Ecto neural progenitor cell (in vitro differentiated cells): ENCODE measurements at regions not wholly inside any gene's neighbourhood (a gene's known extent, or its start where the extent isn't known, plus 50 kb on each side); places are given as distances from the start of the nearest gene placed in this dataset.
"Not testable (repeated sequence)": the region's sequence is repeated elsewhere in the genome, so short reads cannot be mapped to it uniquely, and the experiment has no call there.

Experiments used
- DNase-seq: peaks from one replicate; pipeline ENCODE4 v3.0.0-alpha.2; 2018; ENCODE audit warnings: low spot score

GRCh38 chr7:12456506-12456905, 52.8 kb upstream of the VWDE start:
- DNase-seq: no peak

DNA sequence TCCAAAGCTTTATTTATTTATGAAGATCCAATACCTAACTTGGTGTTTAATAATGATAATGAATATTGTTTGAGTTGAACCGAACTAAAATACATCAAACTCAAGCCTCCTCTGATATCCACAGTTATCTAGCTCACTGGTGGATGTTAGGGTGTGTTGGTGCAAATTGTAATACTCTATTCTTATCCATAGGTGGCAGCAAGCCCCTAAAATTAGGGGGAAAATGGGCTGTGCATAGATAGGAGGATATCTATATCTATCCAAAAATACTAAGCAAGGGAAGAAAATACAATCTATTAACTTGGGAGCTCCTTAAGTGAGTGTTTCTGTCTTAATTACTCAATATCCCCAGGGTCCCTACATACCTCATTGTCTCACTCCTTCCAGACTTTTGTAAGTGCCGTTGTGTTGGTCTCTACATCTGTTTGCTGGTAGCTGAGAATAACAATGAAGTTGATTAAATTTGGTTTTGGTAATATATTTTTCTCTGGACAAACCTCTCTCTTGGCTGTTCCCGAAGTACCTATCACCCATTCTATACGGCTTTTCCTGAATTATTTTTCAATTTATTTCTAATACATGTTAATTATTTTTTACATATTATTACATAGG, 55.0 kb upstream of the VWDE start:
- DNase-seq: no peak

GRCh38 chr7:12467837-12468236, 64.2 kb upstream of the VWDE start:
- DNase-seq: no peak

GRCh38 chr7:12469568-12469967, 65.9 kb upstream of the VWDE start:
- DNase-seq: no peak

- DNase-seq: no peak
Observed at GRCh38 chr7:12470930-12471329, 67.3 kb upstream of the VWDE start.

DNA sequence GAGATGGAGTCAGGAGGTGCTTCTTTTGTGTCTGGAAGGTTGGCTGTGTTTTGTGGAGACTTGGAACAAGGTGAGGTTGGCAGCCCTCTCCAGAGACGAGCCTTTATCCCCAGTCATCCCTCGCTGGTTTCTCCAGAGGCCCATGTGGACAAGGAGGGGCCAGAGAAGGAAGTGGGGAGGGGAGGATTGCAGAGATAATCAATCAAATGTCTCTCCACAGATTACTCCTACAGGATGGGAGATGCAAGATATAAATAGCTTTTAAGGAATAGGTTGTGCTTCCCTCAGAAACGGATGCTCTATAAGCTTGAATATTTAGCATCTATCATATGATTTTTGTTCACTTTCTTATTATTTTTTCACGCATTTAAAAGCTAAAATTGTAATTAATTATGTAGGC, 70.4 kb upstream of the VWDE start:
- no peak for DNase-seq

GRCh38 chr7:12475362-12476063, 71.8 kb upstream of the VWDE start:
- no peak for DNase-seq

GRCh38 chr7:12477620-12478019, 74.0 kb upstream of the VWDE start:
- DNase-seq: no peak

GRCh38 chr7:12481722-12482121, 78.1 kb upstream of the VWDE start:
- DNase-seq: no peak

- no peak for DNase-seq
Observed at GRCh38 chr7:12485845-12486244, 82.2 kb upstream of the VWDE start.

DNA sequence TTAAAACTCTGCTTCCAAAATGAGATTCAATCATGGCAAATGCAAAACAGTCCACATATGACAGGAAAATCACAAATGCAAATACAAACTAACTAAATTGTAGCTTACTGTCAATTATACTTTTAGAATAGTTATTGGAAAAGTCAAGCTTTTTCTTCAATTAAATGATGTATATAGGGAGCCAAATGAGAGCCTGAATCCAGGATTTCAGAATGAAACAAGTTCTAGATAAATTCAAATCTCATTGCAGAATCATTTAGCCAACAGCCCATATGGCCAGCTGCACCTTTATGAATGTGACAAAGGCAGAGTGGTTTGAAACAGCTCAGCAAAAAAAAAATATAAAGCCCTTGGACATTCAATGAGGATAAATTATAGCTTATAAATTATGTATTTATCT, 82.2 kb upstream of the SCIN start:
- no peak for DNase-seq

DNA sequence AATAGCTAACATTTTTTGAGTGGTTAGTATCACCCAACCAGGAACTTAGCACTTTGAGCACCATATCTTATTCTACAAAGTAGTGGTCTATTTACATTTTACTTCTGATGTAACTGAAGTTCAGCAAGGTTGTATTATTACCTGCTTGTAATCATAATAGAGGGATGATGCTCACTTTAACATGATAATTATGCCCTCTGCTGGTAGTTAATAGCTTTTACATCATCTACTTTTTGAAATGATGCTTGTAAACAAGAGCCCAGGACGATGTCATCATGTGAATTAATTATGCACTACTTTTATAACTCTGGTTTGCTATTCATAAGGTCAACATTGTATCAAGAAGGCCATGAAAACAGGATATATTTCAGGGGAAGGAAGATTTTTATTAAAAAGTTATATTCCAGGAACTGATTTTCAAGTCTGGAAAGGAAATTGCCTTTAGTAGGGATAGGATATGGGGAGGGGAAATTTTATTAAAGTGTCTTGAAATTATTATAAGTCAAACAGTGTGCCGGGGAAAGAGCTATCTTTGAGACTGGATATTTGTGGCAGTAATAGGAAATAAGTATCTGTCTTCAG, 80.3 kb upstream of the SCIN start:
- DNase-seq: no peak

GRCh38 chr7:12490940-12491339, 79.6 kb upstream of the SCIN start:
- no peak for DNase-seq

GRCh38 chr7:12491526-12491925, 79.0 kb upstream of the SCIN start:
- DNase-seq: no peak

DNA sequence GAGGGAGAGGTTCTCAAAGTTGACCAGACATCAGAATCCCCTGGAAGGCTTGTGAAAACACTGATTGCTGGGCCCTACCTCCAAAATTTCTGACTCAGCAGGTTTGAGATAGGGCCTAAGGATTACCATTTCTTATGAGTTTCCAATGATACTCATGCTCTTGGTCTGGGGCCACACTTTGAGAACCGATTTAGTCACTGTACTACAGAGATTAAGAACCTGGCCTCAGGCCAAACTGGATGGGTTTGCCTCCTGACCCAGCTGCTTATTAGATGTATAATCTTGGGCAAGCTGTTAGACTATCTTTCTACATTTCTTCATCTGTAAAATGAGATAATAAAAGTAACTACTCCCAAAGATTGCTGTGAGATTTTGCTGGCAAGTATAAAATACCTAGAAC, 77.1 kb upstream of the SCIN start:
- DNase-seq: no peak

DNA sequence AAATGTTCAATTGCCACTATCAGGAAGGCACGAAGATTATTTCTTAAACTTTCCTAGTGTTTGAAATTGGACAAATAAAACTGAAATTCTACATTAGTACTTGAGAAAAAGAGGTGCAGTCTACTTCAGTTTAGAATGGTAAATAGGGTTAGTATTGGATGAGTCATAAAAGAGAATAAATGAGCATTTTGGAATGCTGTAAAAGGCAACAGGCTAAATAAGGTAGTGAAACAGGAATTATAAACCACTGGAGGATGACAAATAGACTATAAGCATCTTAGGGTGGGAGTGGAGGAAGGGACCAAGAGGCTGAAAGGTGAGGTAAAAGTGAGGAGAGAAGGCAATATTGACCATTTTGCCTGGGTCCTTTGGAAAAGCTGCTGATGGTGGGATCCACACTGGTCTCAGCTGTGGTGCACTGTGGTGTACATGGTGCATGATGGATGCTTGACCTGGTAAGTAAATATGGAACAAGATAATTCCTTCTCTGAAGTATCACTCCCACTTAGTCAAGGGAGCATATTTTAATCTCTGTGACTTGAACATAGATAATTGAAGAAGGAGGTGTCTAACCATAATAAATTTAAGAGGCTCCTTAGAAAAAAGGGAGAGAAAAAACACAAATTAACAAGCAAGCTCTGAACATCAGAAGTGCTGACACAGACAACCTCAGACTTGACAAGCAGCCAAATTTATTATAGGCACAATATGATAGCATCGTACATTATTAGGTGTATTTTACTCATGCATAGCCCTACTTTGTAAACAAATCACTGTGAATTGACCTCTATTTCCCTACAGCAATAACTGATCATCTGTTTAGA, 76.4 kb upstream of the SCIN start:
- no peak for DNase-seq

DNA sequence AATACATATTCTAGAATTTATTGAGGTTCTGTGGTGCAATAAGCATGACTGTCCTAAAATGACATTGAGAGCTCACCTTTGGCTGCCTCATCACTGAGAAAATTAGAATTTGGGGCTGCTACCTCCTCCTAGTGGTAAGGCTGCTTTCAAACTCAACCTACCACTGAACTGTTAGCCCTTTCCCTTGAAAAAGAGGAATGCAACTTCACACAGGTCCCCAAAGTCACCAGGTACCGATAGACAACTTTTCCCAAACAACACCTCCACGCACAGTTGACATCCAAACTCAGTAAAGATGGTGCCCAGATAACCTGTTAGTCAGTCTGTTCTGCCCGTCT, 75.9 kb upstream of the SCIN start:
- no peak for DNase-seq

DNA sequence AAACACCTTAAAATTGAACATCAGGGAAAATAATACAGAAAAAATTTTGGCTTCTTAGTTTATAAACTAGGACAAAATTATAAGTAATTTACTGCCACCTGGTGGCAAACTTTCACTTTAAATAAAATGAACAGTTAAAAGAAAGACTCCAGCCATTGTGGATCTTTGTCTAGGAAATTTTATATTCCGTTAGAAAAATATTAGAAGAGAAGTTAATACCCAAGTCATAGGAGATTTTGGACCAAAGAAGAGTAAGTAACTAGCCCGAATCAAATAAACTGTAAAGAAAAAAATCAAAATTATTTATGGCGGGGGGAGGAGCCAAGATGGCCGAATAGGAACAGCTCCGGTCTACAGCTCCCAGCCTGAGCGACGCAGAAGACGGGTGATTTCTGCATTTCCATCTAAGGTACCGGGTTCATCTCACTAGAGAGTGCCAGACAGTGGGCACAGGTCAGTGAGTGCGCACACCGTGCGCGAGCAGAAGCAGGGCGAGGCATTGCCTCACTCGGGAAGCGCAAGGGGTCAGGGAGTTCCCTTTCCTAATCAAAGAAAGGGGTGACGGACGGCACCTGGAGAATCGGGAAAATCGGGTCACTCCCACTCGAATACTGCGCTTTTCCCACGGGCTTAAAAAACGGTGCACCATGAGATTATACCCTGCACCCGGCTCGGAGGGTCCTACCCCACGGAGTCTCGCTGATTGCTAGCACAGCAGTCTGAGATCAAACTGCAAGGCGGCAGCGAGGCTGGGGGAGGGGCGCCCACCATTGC, 73.4 kb upstream of the SCIN start:
- not testable (repeated sequence) for DNase-seq

- DNase-seq: no peak
Observed at GRCh38 chr7:12504149-12504548, 66.4 kb upstream of the SCIN start.

DNA sequence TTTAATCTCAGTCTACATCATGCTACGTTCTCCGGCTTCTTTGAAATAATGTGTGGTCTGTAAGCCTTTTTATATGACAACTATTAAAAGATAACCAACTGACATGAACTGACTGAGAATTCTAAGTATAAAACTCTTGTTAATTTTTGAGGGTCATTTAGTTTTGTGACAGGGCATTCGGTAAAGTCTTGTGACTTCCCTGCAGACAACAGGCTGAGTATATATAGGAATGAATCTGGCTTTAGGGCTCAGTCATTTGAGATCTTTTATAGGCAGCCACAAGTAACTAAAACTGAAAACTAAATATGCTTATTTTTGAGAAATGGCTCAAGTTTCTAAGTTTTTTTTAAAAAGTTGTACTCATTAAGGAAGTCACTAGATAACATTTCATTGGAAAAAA, 62.5 kb upstream of the SCIN start:
- no peak for DNase-seq

DNA sequence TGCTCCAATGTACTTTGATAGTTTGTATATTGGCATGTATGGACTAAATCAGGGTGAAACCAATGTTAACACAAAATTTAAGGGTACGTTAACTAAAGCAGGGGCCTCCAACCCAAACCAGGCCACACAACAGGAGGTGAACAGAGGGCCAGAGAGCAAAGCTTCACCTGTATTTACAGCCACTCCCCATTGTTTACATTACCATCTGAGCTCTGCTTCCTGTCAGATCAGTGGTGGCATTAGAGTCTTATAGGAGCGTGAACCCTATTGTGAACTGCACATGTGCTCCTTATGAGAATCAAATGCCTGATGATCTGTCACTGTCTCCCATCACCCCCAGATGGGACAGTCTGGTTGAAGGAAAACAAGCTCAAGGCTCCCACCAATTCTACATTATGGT, 62.0 kb upstream of the SCIN start:
- no peak for DNase-seq

DNA sequence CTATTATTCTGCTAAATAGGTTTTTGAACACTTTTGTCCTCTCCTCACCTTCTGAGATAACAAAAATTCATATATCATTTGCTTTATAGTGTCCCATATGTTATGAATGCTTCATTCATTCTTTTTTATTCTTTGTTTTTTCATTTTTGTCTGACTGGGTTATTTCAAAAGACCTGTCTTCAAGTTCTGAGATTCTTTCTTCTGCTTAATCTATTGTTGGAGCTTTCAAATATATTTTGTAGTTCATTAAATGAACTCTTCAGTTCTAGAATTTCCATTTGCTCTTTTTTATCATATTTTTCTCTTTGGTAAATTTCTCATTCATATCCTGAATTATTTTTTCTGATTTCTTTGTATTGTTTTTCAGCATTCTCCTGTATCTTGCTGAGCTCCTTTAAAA, 53.1 kb upstream of the SCIN start:
- DNase-seq: no peak
